GM03348 (cell line): ENCODE measurements at regions not wholly inside any gene's neighbourhood (a gene's known extent, or its start where the extent isn't known, plus 50 kb on each side); places are given as distances from the start of the nearest gene placed in this dataset.
"Not testable (repeated sequence)": the region's sequence is repeated elsewhere in the genome, so short reads cannot be mapped to it uniquely, and the experiment has no call there.

Experiments used
- DNase-seq: peaks from one replicate; pipeline ENCODE4 v3.0.0; 2012; ENCODE audit warnings: low spot score

DNA sequence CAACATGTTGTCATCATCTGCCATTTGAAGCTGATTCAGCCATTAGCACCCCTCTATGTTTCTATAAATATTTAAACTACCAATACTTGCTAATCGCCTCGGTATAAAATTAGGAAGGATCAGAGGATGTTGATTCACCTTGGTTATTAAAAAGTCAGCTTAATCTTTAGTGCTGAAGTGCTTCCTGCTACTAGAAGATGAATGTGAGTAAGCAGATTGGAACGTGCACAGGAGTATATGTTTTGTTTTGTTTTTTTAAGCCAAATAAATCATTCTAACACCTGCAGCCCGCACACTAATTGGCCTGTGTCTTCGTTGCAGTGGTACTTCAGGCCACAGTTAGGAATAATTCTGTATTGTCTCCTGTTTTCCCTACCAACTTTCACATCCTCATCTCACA is 485.7 kb downstream of the AJAP1 start:
- no peak for DNase-seq

DNA sequence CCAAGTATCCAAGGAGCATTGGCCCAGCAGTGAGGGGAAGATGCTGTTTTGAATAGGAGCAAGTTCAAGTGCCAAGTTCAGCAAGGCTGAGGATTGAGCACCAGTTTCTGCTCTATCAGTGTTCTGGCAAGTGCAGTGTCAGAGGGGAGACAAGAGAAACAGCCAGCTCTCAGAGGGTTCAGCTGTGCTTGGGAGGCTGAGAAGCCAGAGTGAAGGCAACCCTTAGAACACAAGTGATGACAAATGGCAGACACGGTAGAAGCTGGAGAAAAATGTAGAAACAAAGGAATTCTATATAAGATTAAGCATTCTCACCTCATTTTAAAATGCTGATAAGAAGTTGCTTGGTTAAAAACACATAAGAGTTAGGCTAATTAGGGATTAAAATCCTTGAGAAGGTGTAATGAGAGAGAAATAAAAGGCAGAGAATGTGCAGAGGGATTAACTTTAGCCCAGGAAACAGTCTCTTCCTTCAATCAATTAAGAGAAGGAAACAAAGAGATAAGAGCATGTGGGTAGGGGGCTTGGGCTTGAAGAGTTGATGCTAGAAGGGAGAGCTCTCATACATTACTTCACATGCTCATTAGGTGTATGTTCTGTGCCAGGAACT is 475.4 kb downstream of the AJAP1 start:
- DNase-seq = no peak

DNA sequence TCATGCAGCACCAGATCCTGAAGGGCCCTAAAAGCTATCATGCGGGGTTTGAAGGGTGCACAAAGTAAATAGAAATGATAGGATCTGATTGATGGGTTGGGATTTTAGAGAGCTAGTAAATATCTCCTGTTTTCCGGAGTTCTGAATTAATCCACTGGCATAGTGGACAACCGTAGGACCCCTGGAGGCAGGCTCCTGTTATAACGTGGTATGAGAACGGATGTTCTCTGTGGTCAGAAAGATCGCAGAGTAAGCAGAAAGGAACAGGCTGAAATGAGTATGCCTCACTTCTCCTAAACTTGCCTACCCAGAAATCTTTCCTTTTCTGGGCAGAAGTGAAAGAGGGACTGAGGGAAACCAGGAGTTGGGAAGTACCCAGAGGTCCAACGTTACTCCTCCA is 470.8 kb downstream of the AJAP1 start:
- no peak for DNase-seq

DNA sequence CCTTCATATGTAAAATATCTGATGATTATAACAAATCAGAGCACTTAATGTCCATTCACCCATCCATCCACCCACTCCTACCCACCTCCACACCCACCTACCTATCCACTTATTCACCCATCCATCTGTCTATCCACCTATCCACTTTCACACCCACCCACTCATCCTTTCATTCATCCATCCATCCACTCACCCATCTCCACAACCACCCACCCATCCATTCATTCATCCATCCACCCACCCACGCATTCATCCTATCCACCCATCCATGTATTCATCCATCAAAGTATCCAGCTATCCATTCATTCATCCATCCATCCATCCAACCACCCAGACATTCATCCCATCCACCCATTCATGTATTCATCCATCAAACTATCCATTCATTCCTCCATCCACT is 466.1 kb downstream of the AJAP1 start:
- no peak for DNase-seq

DNA sequence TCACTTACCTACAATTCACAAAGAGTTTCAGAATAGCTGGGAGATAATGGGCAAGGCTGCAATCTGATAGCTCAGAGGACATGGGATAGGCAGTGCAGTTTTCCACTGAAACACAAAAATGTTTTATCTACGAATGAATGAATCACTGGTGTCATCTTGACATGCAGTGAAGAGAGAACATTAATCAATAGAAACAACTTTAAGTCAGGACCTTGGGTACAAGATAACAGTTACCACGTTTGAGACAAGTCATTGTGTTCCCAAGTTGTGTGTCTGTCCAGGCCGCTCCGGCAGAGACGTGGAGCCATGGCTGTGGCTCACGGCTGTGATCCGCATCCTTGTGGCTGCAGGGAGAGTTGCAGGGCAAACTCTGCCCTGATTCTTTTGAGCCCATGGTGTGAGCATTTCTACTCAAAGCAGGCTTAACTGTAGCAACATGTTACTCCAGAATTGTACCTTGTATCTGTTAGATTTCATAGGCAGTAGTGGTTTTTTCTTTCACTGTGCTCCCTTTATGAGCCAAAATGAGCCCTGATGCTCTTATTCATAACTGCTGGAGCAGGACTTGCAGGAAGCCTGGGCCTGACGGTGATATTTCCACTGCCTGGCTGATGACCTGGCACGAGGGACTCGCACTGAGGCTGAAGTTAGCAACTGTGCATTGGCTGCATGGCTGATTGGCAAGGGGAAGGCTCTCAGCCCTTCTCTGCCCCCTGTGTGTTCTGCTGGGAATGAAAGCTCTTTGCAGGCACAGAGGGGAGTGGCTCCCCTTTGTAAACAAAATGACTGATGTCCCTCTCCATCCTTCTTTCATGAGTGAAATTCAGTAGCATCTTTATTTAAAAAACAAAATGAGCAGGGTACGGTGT is 465.2 kb downstream of the AJAP1 start:
- DNase-seq = no peak

DNA sequence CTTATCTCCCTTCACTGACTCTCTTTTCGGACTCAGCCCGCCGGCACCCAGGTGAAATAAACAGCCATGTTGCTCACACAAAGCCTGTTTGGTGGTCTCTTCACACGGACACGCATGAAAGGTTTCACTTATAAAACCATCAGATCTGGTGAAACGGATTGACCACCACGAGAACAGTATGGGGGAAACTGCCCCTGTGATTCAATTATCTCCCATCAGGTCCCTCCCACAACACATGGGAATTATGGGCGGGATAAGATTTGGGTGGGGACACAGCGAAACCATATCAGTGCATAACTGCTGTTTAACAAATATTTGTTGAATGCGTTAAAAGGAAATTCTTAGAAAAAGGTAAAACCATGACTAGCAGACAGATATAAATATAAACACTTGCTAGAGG is 464.4 kb downstream of the AJAP1 start:
- DNase-seq = not testable (repeated sequence)

DNA sequence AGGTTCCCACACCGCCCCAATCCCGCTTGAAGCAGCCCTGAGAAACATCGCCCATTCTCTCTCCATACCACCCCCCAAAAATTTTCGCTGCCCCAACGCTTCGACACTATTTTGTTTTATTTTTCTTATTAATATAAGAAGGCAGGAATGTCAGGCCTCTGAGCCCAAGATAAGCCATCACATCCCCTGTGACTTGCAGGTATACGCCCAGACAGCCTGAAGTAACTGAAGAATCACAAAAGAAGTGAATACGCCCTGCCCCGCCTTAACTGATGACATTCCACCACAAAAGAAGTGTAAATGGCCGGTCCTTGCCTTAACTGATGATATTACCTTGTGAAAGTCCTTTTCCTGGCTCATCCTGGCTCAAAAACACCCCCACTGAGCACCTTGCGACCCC is 463.9 kb downstream of the AJAP1 start:
- DNase-seq = not testable (repeated sequence)

DNA sequence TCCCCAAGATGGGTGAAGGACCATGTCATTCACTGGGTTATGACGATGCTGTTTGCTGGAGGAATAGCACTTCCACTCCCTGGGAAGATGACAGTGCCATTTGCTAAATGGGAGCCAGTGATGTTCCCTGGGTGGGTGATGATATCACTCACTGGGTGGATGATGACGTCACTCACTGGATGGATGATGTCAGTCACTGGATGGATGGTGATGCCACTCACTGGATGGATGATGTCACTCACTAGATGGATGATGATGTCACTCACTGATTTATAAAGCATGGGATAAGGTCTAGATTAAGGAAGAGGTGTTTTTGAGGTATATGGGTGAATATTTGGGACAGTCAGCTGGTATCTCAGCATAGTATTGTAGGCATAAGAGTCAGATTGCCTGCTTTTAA is 457.2 kb downstream of the AJAP1 start:
- DNase-seq = no peak

DNA sequence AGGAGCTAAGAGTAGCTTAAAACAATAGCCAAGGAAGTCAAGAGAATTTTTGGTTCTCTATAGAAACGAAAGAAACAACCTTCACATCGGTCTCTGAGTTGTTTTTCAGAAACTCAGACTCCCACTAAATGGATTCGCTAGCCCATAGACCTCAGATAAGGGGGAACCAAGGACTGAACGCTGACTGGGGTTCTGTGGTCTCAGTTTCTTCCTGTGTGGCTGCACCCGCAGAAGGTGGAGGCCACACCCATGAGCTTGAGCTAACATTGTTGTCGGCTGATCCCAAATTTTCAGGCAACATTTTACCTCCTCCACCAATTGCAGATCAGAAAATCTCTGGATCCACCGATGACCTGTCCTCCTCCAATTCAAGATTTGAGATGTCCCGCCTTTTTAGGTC is 456.1 kb downstream of the AJAP1 start:
- DNase-seq = no peak

DNA sequence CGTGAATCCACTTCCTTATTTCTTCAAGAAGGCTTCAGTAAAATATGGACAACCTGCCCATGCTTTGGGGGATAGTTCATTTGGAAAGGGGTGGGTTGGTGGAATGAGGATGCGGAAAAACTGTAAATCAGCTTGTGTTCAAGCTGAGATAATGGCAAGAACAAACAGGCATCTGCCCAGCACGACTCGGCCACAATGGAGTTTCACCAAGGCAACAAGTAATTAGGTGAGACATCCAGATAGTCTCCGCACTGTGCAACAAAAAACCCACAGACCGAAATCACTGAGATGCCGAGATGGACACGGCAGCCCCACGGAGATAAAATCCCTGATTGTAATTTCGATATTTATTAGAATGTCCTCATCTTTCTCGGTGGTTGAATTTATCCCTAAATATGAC is 455.2 kb downstream of the AJAP1 start:
- no peak for DNase-seq

DNA sequence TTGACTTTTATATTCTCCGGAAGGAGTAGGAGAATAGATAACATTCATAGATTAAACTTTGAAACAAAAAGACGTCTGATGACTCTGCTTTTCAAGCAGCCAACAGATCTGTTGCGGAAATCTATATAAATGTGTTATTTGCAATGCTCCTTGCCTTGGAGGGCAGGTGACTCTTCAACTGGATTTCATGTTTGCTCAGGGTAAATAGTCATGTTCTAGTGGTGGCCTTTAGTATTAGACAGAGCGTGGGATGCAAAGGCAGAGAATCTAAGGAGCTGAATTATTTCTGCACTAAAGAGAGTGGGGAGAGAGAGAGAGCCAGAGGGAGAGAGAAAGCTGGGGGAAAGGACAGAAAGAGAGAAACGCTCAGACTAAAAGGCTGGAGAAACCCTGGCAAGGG is 454.3 kb downstream of the AJAP1 start:
- DNase-seq = no peak

DNA sequence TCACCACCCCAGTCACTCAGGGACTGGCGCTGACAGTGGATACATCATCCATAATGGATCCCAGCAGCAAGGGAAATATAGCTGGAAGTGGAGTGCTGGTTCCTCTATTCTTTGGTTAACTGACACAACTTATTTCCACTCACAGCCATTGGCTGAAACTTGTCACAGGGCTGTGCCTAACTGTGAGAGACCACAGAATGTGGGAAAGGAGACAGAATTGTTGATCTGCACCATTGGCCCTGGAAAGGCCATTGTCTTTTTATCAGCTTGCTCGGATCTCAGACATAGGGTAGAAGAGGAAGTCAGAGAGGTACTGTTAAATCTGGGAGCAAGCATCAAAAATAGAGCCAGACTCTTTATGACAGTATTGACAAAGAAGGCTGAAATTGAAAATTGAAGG is 451.3 kb downstream of the AJAP1 start:
- no peak for DNase-seq

DNA sequence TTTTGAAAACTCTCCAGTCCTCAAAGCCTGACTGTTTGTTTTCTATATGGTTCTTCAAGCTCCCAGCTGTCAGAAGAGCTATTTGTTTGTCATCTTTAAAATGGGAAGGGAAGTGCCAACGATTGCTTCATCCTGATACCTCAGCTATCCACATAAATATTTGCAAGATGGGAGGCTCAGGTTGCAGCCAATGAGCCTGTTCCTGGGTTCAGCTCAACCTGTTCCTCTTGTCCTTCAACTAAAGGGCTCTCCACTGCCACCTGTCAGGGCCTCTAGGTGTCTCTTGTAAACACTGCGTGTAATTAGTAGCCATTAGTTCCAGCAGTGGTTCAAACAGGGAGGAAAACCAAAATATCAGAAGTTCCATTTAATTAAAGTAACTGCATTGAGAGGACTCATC is 445.1 kb downstream of the AJAP1 start:
- DNase-seq = no peak

DNA sequence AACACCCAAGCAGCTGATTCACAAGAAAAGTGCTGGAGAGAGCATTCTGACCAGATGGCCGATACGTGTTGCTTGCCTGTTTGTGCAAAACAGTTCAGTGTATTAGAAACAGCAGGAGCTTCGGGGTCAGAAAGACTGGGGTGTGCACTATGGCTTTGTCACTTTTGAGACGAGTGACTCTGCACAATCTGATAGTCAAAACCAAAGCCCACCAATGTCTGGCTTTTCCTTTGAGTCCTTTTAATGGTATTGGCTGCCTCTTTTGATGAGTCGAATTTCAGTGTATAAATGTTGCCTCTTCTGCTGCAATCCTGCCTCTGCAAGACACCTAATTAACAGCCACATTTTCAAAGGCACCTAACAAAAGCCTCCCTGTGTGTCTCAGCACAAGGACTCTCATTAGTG is 444.6 kb downstream of the AJAP1 start:
- DNase-seq = no peak

DNA sequence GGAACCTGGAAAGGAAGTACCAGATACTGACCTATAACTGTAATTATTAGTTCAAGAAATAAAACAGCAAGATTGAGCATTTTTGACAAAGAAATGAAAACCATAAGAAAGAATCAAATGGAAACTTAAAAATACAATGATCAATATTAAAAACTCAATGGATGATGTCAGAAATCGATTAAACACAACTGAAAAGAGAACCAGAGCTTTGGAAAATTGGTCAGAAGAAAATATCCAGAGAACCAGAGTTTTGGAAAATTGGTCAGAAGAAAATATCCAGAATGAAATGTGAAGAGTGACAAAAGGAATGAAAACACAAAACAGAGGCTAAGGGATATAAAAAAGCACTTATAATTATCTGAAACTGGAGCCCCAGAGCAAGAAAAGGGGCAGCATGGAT is 438.6 kb downstream of the AJAP1 start:
- DNase-seq = no peak

DNA sequence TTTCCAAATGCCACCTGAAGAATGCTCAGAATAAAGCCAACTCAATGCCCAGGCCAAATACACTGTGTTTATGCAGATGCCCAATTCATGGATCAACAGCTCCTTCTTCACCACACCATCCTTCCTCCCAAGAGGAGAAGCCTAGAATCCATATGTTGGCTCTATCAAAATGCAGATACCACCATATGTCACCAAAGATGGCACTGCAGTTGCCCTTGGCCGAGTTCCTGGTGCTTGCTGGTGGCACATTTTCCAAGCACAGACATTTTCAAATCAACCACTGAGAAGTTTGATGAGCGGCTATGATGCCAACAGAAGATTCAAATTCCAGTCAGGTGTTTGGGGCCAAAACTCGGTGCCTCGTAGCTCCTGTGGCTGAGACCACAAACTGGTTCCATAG is 430.3 kb downstream of the AJAP1 start:
- no peak for DNase-seq

DNA sequence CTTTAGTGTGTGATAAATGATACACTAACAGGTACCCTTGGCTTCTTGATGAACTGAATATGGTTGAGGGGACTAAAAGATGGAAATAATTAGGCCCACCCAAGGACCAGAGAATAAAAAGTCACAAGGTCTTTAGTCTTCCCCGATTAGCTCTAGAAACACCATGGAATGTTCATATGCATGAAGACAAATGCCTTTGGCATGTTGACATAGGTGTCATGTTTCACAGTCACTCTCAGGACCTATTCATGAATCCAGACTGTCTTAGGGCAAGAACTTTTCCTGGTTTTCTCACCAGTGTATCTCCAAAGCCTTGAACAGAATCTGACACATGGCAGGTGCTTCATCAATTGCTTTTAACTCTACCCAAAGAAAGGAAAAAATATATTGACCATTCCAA is 412.8 kb downstream of the AJAP1 start:
- DNase-seq = no peak

DNA sequence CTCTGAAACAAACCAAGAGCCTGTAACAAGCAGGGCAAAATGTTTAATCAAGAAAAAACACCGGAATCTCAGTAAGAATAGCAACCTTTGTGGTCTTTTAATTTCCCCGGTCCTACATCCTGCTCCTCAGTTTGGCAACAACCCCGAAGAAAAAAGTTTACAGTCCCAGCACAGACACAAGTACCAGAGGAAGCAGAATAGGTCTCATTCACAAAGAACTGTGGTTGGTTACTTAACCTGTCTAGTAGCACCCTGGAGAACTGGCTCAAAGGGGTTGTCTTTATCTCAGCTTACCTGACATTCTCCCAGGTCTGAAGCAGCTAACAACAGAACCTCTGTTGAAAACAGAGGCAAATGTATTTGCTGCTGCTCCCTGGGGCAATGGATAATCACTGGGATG is 399.3 kb downstream of the AJAP1 start:
- DNase-seq = no peak

DNA sequence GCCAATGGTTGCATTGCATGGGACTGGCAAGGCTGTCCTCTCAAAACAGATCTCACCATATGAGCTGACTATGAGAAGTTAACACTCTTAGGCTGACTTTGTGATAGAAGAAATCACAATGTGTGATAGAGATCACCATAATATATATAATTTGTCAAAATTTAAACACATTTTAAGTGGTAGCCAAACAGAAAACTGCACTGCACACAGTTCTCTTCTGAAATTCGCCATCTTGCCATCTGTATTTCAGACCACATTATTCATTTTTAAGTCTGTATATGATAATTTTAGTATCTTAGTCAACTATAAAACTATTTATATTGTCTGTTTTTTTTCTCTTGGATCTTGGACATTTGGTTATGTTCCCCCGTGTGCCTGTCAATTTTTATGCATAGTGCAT is 374.7 kb downstream of the AJAP1 start:
- no peak for DNase-seq

DNA sequence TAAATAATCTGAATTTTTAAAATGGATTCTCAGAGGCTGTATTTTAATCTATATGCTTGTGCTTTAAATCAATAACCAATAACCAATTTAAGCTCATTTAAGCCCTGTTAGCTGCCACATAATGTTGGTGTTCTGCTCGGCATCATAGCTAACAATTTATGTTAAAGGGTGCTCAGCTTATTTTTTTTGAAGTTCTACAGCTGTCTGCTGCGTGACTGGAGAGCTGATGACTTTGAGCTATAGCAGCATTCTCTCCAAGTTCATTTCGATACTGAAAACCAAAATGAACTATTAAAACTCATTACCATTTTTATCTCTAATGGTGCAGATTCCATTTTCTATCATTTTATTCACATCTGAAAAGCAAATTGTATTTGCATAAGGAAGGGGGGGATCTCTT is 357.8 kb downstream of the AJAP1 start:
- no peak for DNase-seq

DNA sequence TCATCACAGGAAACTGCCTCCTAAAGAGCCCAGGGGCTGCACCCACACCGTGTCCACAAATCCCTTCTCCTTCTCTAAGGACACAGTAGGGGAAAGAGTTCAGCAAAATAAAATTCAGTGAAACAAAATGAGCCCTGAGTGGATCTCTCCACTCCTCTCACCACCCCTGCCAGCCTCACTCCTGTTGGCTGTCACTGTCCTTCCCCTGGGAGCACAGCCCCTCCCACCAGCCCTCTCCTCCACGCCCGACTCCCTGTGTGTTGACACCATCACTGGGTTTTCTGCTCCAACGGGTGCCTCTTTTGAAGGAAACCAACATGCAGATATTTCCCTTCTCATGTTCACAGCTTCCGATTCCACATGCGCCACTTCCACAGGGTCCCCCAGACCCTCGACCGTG is 356.2 kb downstream of the AJAP1 start:
- DNase-seq = no peak

DNA sequence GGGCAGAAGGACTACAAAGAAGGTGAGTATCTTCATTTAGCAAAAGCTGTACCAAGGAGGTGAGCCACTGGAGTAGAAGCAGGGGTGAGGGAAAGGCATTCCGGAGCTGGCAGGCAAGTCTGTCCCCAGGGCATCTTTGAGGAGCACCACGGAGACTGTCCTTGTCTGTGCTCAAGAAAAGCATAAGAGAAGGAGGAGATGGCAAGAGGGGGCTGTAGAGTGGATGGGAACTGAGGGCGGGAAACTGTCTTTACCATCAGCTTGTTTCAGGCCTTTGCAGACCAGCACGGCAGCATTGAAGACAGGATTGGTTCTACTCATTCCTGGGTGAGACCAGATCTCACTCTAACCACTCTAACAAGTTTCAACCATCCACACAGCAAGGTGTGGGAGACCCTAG is 355.8 kb downstream of the AJAP1 start:
- DNase-seq = no peak

DNA sequence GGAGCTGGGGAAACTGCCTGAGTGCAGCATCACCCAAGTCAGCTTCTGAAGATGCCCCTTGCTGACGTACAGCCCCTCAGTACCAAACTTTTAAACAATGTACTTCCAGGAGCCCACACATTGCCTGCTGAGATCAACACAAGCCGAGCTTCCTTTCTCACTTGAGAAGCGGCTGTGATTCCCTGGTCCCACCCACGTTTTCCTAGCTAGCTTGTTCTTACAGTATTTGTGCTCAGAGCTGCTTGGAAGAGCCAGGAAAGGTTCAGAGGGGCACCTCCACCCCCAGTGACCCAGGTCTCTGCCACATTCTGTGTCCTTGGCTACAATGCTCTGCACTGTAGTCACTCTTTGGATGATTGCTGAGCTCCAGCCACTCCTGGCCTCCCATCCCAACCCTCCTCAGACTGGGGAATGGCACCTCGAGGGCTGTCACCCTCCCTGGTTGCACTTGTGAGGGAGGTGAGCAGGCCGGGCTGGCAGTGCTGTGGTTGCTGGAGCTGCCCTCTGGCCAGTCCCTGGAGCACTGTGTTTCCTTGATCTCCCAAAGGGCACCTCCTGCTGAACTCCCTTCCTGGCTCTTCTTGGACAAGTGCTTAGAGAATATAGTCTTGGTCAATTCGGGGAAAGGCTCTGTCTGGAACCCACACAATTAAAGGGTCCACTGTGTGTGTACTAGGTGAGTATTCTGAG is 355.1 kb downstream of the AJAP1 start:
- DNase-seq = no peak
